WTC11 (cell line): ENCODE measurements at regions not wholly inside any gene's neighbourhood (a gene's known extent, or its start where the extent isn't known, plus 50 kb on each side); places are given as distances from the start of the nearest gene placed in this dataset.

Experiments
- ATAC-seq: fragments of 200-7000 bp; cut with Tn5 transposase; 2 replicates; pipeline ENCODE4 v1.10.0; 2021; ENCODE audit warnings: mild to moderate bottlenecking, moderate library complexity
- CTCF ChIA-PET: fragments of 300-600 bp; sonication (Branson Sonifier 250); formaldehyde crosslinking; loops from one replicate; lab custom pipeline; 2021; ENCODE audit warnings: antibody characterized with exemption; lab: Charles Lee
- POLR2A ChIA-PET: fragments of 350-600 bp; sonication (Branson Sonifier 250); formaldehyde crosslinking; loops from one replicate; lab custom pipeline; 2021; ENCODE audit warnings: antibody characterized with exemption; lab: Charles Lee
- DNase-seq: peaks from one replicate; pipeline ENCODE4 v3.0.0; 2021; ENCODE audit warnings: low spot score
- H3K27ac Mint-ChIP-seq: 2 replicates; pipeline ENCODE4 v1.8.0; 2021; ENCODE audit warnings: mixed read lengths
- H3K27me3 Mint-ChIP-seq: 2 replicates; pipeline ENCODE4 v1.8.0; 2021; ENCODE audit warnings: low read depth, mild to moderate bottlenecking, moderate library complexity, mixed read lengths
- H3K36me3 Mint-ChIP-seq: 2 replicates; pipeline ENCODE4 v1.8.0; 2021; ENCODE audit warnings: mixed read lengths
- H3K4me1 Mint-ChIP-seq: 2 replicates; pipeline ENCODE4 v1.8.0; 2022; ENCODE audit warnings: mixed read lengths
- H3K4me3 Mint-ChIP-seq: 2 replicates; pipeline ENCODE4 v1.8.0; 2021; ENCODE audit warnings: mild to moderate bottlenecking, moderate library complexity, mixed read lengths
- H3K9me3 Mint-ChIP-seq: 2 replicates; pipeline ENCODE4 v1.8.0; 2021; ENCODE audit warnings: mixed read lengths
- AFF4 ChIP-seq: sonication (generic); formaldehyde crosslinking; IDR thresholded peaks from 2 replicates; pipeline ENCODE4 v1.8.1; 2023; ENCODE audit warnings: mild to moderate bottlenecking, missing genetic modification reagents, borderline replicate concordance
- ATF1 ChIP-seq: sonication (generic); formaldehyde crosslinking; IDR thresholded peaks from 2 replicates; pipeline ENCODE4 v1.8.1; 2023; ENCODE audit warnings: mild to moderate bottlenecking, moderate library complexity, missing genetic modification reagents
- ATF6 ChIP-seq: sonication (generic); formaldehyde crosslinking; IDR thresholded peaks from 2 replicates; pipeline ENCODE4 v1.8.1; 2023; ENCODE audit warnings: mild to moderate bottlenecking, missing genetic modification reagents
- CBFB ChIP-seq: sonication (generic); formaldehyde crosslinking; IDR thresholded peaks from 2 replicates; pipeline ENCODE4 v1.8.1; 2022; ENCODE audit warnings: mild to moderate bottlenecking, low read depth, missing genetic modification reagents
- CREM ChIP-seq: sonication (generic); formaldehyde crosslinking; IDR thresholded peaks from 2 replicates; pipeline ENCODE4 v1.8.1; 2022; ENCODE audit warnings: mild to moderate bottlenecking, missing genetic modification reagents, moderate library complexity
- ELF4 ChIP-seq: sonication (generic); formaldehyde crosslinking; IDR thresholded peaks from 2 replicates; pipeline ENCODE4 v1.8.1; 2022; ENCODE audit warnings: low read depth, mild to moderate bottlenecking, moderate library complexity, missing genetic modification reagents
- FOXP1 ChIP-seq: sonication (generic); formaldehyde crosslinking; IDR thresholded peaks from 2 replicates; pipeline ENCODE4 v1.8.0; 2022; ENCODE audit warnings: missing genetic modification reagents, mild to moderate bottlenecking, moderate library complexity, borderline replicate concordance
- HMGA2 ChIP-seq: fragments of 250-450 bp; sonication (Bioruptor Pico); IDR thresholded peaks from 2 replicates; pipeline ENCODE4 v1.4.0; 2021; ENCODE audit warnings: mild to moderate bottlenecking, moderate library complexity
- HMGXB4 ChIP-seq: sonication (generic); formaldehyde crosslinking; IDR thresholded peaks from 2 replicates; pipeline ENCODE4 v1.8.1; 2023; ENCODE audit warnings: mild to moderate bottlenecking, moderate library complexity, missing genetic modification reagents
- JAZF1 ChIP-seq: fragments of 250-450 bp; sonication (Bioruptor Pico); IDR thresholded peaks from 2 replicates; pipeline ENCODE4 v1.9.0; 2021; ENCODE audit warnings: moderate library complexity, mild to moderate bottlenecking, inconsistent platforms
- OVOL2 ChIP-seq: fragments of 250-450 bp; sonication (Bioruptor Pico); IDR thresholded peaks from 2 replicates; pipeline ENCODE4 v1.9.0; 2021; ENCODE audit warnings: mild to moderate bottlenecking, borderline replicate concordance
- PREB ChIP-seq: sonication (generic); formaldehyde crosslinking; IDR thresholded peaks from 2 replicates; pipeline ENCODE4 v1.8.1; 2022; ENCODE audit warnings: mild to moderate bottlenecking, missing genetic modification reagents, moderate library complexity, borderline replicate concordance
- SMAD4 ChIP-seq: sonication (generic); formaldehyde crosslinking; IDR thresholded peaks from 2 replicates; pipeline ENCODE4 v1.8.0; 2022; ENCODE audit warnings: mild to moderate bottlenecking, missing genetic modification reagents
- USF2 ChIP-seq: sonication (generic); formaldehyde crosslinking; IDR thresholded peaks from 2 replicates; pipeline ENCODE4 v1.8.1; 2023; ENCODE audit warnings: mild to moderate bottlenecking, missing genetic modification reagents, moderate library complexity
- ZBTB21 ChIP-seq: sonication (generic); formaldehyde crosslinking; IDR thresholded peaks from 2 replicates; pipeline ENCODE4 v1.8.1; 2023; ENCODE audit warnings: mild to moderate bottlenecking, missing genetic modification reagents, borderline replicate concordance
- ZNF219 ChIP-seq: sonication (generic); formaldehyde crosslinking; IDR thresholded peaks from 2 replicates; pipeline ENCODE4 v1.8.0; 2023; ENCODE audit warnings: missing genetic modification reagents, mild to moderate bottlenecking, borderline replicate concordance
- ZNF232 ChIP-seq: sonication (generic); formaldehyde crosslinking; IDR thresholded peaks from 2 replicates; pipeline ENCODE4 v1.8.0; 2022; ENCODE audit warnings: mild to moderate bottlenecking, missing genetic modification reagents
- ZNF281 ChIP-seq: sonication (generic); formaldehyde crosslinking; IDR thresholded peaks from 2 replicates; pipeline ENCODE4 v1.8.0; 2023; ENCODE audit warnings: mild to moderate bottlenecking, missing genetic modification reagents
- ZNF671 ChIP-seq: fragments of 250-450 bp; sonication (Bioruptor Pico); IDR thresholded peaks from 2 replicates; pipeline ENCODE4 v1.8.0; 2021; ENCODE audit warnings: mild to moderate bottlenecking
- TF ChIP-seq, protein P1 (sequence below): fragments of 250-450 bp; sonication (Bioruptor Pico); IDR thresholded peaks from 2 replicates; pipeline ENCODE4 v2.1.2; 2022; ENCODE audit warnings: mild to moderate bottlenecking, moderate library complexity

DNA sequence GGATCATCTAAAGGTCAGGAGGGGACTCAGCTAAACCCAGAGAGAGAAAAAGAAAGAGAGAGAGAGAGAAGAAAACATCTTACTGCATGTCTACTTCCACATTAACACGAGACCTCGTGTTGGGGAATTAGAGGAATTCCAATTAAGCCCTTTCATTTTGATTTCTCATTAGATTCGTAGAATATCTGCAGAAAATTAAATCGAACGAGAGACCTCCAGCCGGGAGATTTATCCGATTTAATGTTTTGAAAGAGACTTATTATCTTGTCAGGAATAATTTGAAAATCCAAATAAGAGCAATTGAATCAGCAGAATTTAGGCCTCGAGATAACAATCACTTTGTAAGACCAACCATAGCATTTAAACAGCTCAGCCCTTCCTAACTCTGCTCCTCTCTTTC lies 175.6 kb downstream of the ABCC12 start:
- TF ChIP-seq HMGXB4 (no peak), OVOL2 (no peak), ZNF219 (CRISPR knock-in tag) (no peak), JAZF1 (CRISPR knock-in tag) (no peak), AFF4 (CRISPR knock-in tag) (no peak), ZBTB21 (CRISPR knock-in tag) (no peak), ZNF232 (CRISPR knock-in tag) (no peak), ZNF281 (CRISPR knock-in tag) (no peak)
- TF ChIP-seq, protein P1, sequence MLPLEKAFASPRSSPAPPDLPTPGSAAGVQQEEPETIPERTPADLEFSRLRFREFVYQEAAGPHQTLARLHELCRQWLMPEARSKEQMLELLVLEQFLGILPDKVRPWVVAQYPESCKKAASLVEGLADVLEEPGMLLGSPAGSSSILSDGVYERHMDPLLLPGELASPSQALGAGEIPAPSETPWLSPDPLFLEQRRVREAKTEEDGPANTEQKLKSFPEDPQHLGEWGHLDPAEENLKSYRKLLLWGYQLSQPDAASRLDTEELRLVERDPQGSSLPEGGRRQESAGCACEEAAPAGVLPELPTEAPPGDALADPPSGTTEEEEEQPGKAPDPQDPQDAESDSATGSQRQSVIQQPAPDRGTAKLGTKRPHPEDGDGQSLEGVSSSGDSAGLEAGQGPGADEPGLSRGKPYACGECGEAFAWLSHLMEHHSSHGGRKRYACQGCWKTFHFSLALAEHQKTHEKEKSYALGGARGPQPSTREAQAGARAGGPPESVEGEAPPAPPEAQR: no peak
- CTCF ChIA-PET: no interaction called here
- no peak for DNase-seq
- Mint-ChIP-seq H3K4me3 (no peak overlapping the region), H3K9me3 (no peaks in the 10 kb centered on the region), H3K27me3 (peaks cover 4% of the 10 kb centered on the region; the same call in 1 of the 2 replicates), H3K4me1 (peaks cover 10% of the 10 kb centered on the region), H3K27ac (no peak overlapping the region), H3K36me3 (no peaks in the 10 kb centered on the region)
- POLR2A ChIA-PET: no interaction called here
- no peak for ATAC-seq

- ATAC-seq: no peak
- DNase-seq: no peak
- ChIA-PET CTCF (no interaction called here), POLR2A (no interaction called here)
- H3K4me1 Mint-ChIP-seq: peaks cover 6% of the 10 kb centered on the region
- H3K27ac Mint-ChIP-seq: no peak overlapping the region
- H3K36me3 Mint-ChIP-seq: no peaks in the 10 kb centered on the region
- H3K4me3 Mint-ChIP-seq: no peak overlapping the region
- H3K9me3 Mint-ChIP-seq: no peaks in the 10 kb centered on the region
- H3K27me3 Mint-ChIP-seq: peaks cover 4% of the 10 kb centered on the region; the same call in 1 of the 2 replicates
- TF ChIP-seq ELF4 (CRISPR knock-in tag) (no peak), USF2 (CRISPR knock-in tag) (no peak), CREM (CRISPR knock-in tag) (no peak), PREB (no peak), ZNF232 (CRISPR knock-in tag) (no peak), ATF1 (CRISPR knock-in tag) (no peak), ZNF671 (CRISPR knock-in tag) (no peak), FOXP1 (CRISPR knock-in tag) (no peak), HMGA2 (CRISPR knock-in tag) (no peak), SMAD4 (CRISPR knock-in tag) (no peak), ATF6 (no peak), CBFB (CRISPR knock-in tag) (no peak)
These were observed 176.1 kb downstream of the ABCC12 start for GRCh38 chr16:47979616-47980182.
